Mucosa of stomach (tissue), 1 donor: ENCODE measurements at regions not wholly inside any gene's neighbourhood (a gene's known extent, or its start where the extent isn't known, plus 50 kb on each side); places are given as distances from the start of the nearest gene placed in this dataset.

ENCODE experiments used
- H3K27me3 ChIP-seq: one replicate; pipeline ENCODE4 v1.7.0; 2013; ENCODE audit warnings: mild to moderate bottlenecking, low read length; ENCODE audit not compliant: control insufficient read depth, insufficient read depth
- H3K36me3 ChIP-seq: one replicate; pipeline ENCODE4 v1.7.0; 2013; ENCODE audit warnings: low read length; ENCODE audit not compliant: control insufficient read depth, insufficient read depth
- H3K4me1 ChIP-seq: one replicate; pipeline ENCODE4 v1.7.0; 2013; ENCODE audit warnings: mild to moderate bottlenecking, low read length; ENCODE audit not compliant: control insufficient read depth, insufficient read depth
- H3K4me3 ChIP-seq: one replicate; pipeline ENCODE4 v1.7.0; 2013; ENCODE audit warnings: low read length
- H3K9ac ChIP-seq: one replicate; pipeline ENCODE4 v1.7.0; 2013; ENCODE audit warnings: mild to moderate bottlenecking, low read length, moderate library complexity
- H3K9me3 ChIP-seq: one replicate; pipeline ENCODE4 v1.7.0; 2013; ENCODE audit warnings: mild to moderate bottlenecking, low read length, moderate library complexity; ENCODE audit not compliant: control insufficient read depth
- donor health status: Pancreatic carcinoma.

DNA sequence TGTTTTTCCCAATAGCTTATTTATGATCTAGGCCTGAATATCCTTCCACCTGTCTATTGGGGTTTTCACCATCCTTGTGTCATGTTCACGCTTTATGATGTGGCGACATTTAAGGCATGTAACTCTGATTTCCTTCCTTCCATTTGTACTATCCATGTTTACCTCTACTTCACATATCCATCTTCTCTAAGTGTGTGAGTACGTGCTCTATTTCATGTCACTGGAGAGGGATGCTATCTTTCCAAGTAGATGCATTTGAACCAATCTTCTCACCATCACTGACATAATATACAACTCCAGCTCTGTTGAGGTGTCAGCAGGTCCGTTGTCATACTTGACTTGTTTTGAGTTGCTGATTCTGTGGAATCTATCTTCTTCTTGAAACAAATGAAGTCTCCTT is 283.2 kb downstream of the PTBP2 start:
- H3K27me3 ChIP-seq: no peaks in the 10 kb centered on the region
- no peaks in the 10 kb centered on the region for H3K9me3 ChIP-seq
- no peak overlapping the region for H3K9ac ChIP-seq
- no peak overlapping the region for H3K4me3 ChIP-seq
- H3K36me3 ChIP-seq: no peaks in the 10 kb centered on the region
- H3K4me1 ChIP-seq: no peaks in the 10 kb centered on the region

DNA sequence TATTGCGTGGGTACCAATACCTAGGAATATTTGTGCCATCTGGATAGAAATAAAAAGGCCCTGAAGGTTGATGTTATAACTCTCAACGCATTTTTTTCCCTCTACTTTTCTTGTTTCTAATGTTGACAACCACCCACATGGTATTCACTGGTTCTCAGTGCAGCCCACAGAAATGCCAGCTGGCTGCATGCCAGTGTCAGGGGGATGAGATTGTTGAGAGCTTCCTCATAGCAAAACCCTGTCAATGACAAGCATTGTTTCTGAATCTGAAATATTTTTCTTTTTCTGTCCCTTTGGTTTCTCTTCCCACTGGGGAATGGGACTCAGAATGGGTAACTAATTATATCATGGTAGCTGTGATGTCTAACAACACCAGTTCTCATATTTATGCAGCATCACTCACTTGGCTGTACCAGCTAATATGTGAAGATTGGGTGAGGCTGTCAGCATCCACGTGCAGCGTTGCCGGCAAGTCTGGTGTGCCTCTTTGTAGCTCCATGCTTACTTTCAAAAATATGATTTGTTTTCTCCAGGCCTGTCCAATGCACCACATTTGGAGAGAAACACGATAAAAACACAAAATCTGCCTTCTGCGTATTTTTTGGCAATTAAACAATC is 284.6 kb downstream of the PTBP2 start:
- Histone ChIP-seq H3K27me3 (no peaks in the 10 kb centered on the region), H3K4me1 (no peaks in the 10 kb centered on the region), H3K9me3 (no peaks in the 10 kb centered on the region), H3K9ac (no peak overlapping the region), H3K36me3 (no peaks in the 10 kb centered on the region), H3K4me3 (no peak overlapping the region)

DNA sequence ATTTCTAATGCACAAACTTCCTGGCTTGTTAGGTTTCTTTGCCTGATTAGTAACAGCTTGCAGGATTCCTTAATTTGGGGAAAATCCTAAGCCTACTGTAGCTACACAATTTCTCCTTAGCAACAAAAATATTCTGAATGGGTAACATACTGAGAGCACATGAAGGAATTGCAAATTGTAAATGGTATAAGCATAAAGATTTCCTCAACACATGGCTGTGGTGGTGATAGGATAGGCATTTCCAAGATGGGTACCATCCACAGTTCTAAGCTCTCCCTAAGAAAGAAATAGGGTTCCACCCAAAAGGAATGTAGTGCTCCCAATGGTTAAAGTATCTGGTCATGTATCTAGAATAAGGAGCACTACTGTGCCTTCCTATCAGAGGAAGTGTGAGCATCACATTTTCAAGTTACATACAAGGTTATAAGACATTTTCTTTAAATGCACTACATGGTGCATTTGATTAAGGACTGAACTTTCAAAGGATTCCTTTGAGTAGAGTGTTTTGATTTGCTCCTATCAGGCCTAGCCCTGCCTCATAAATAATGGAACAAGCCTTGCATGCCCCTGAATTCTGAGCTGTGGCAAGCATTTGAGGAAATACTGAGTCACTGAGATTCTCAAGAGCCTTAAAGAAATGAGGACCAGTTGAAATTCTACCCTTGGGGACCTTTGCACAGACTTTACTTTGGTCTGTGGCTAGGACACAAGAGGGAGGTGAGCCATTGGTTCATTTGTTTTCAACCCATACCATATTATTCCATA is 286.4 kb downstream of the PTBP2 start:
- Histone ChIP-seq H3K9me3 (no peaks in the 10 kb centered on the region), H3K4me3 (no peak overlapping the region), H3K9ac (no peak overlapping the region), H3K36me3 (no peaks in the 10 kb centered on the region), H3K4me1 (no peaks in the 10 kb centered on the region), H3K27me3 (no peaks in the 10 kb centered on the region)

DNA sequence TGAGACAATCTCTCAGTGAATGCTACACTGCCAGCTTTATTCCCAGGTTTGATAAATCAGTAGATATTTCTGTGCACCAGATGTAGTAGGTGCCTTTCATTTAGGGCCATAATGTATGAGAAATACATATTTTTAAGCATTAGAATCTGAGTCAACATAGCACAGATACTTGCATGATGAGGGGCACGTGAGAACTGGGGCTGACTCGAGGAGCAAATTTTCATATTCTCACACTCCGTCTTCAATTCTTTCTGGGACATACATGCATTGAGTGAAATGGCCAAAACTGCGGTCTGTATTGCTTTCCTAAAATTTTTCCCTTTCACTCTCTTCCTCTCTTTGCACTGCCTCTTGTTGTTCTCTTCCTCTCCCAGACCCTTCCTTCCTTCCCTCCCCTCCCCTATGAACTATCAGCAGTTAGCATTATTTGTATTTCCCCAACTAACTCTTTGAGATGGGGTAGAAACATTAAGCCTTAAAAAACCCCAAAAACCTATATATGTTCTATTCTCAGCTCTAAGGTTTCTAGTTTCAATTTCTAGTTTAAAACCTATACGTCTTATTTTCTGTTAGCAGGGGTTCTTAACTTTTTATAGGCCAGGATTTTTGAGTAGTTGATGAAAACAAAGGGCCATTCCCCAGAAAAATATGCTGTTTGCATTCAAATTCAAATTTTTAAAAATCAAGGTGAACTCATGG is 289.1 kb downstream of the PTBP2 start:
- H3K9ac ChIP-seq: no peak overlapping the region
- no peaks in the 10 kb centered on the region for H3K27me3 ChIP-seq
- H3K4me1 ChIP-seq: no peaks in the 10 kb centered on the region
- H3K4me3 ChIP-seq: no peak overlapping the region
- H3K9me3 ChIP-seq: no peaks in the 10 kb centered on the region
- no peaks in the 10 kb centered on the region for H3K36me3 ChIP-seq

DNA sequence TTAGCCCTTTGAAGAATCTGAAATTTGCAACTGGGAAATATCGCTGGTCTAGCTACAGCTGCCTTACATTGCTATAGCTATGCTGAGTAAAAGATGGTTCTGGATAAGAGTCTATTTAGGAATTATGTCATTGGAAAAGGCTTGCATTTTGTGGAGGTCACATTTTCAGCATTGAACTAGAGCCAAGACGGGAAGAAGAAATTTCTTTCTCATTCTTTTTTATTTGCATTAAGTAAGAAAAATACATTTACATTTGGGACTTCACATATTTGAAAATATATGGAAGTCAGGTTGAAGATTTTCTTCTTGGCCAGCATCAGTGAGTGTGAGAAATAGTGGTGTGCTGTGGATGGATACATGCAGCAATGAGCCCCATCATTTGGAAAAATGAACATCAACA is 291.6 kb downstream of the PTBP2 start:
- Histone ChIP-seq H3K36me3 (no peaks in the 10 kb centered on the region), H3K27me3 (no peaks in the 10 kb centered on the region), H3K4me1 (no peaks in the 10 kb centered on the region), H3K9me3 (no peaks in the 10 kb centered on the region), H3K9ac (no peak overlapping the region), H3K4me3 (no peak overlapping the region)

DNA sequence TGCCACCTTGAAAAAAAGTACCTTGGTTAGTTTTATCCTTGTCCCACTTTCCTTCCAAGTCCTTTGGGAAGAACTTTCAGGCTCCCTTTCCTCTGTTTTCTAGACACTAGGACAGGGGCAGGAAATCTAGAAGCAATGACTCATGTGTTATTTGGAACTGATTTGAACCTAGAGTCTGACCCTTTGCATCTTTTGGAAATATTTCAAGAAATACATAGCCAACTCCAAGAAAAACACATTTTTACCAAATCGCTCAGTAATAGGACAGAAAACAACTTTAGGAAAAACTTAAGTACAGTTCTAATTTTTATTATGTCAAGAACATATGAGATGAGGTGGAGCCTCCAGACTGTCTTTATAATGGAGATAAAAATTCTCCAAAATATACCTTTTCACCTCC is 292.4 kb downstream of the PTBP2 start:
- H3K4me1 ChIP-seq: no peaks in the 10 kb centered on the region
- H3K9ac ChIP-seq: no peak overlapping the region
- no peaks in the 10 kb centered on the region for H3K27me3 ChIP-seq
- H3K4me3 ChIP-seq: no peak overlapping the region
- H3K36me3 ChIP-seq: no peaks in the 10 kb centered on the region
- H3K9me3 ChIP-seq: no peaks in the 10 kb centered on the region

DNA sequence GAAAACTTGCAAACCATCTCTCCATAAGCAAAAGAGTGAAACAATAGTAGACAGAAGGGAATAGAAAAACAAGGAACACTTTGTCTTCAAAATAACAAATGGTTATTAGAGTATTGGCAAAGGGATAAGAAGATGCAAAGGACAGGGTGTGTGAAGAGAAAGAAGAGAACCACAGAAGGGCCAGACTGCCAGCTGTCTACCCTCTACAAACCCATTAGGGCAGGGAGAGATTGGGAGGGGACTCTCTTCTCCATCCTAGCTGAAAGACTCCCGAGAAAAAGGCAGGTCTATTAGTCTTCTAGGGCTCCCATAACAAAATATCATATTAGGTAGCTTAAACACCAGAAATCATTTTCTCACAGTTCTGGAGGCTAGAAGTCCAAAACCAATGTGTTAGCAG is 292.8 kb downstream of the PTBP2 start:
- Histone ChIP-seq H3K4me1 (no peaks in the 10 kb centered on the region), H3K9me3 (no peaks in the 10 kb centered on the region), H3K27me3 (no peaks in the 10 kb centered on the region), H3K4me3 (no peak overlapping the region), H3K9ac (no peak overlapping the region), H3K36me3 (no peaks in the 10 kb centered on the region)

DNA sequence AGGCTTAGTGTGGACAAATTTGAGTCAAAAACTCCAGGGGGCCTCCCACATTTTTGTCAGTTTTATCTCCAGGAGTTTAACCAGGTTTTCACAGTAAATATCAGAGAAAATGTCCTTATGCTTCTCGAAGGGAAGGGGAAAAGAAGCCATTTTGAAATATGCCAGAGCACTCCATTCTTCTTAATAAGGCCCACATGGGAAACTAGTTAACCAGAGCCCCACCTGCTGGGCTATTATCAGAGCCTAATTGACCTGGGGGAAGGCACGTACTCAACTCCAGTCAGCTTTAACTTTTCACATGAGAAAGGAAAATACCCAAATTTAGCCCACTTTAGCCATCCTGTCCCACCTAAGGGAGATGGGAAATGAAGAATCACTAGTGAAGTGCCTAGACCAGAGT is 296.3 kb downstream of the PTBP2 start:
- Histone ChIP-seq H3K4me3 (no peak overlapping the region), H3K9ac (no peak overlapping the region), H3K27me3 (no peaks in the 10 kb centered on the region), H3K36me3 (no peaks in the 10 kb centered on the region), H3K4me1 (no peaks in the 10 kb centered on the region), H3K9me3 (no peaks in the 10 kb centered on the region)
